Anterior cingulate cortex (tissue), 58 donors: ENCODE measurements at regions not wholly inside any gene's neighbourhood (a gene's known extent, or its start where the extent isn't known, plus 50 kb on each side); places are given as distances from the start of the nearest gene placed in this dataset.
"Not testable (repeated sequence)": the region's sequence is repeated elsewhere in the genome, so short reads cannot be mapped to it uniquely, and the experiment has no call there.

Experiments used
- DNase-seq, 58 donors: peaks; one replicate each; lab custom pipeline; 2025; lab: John Stamatoyannopoulos, UW

DNA sequence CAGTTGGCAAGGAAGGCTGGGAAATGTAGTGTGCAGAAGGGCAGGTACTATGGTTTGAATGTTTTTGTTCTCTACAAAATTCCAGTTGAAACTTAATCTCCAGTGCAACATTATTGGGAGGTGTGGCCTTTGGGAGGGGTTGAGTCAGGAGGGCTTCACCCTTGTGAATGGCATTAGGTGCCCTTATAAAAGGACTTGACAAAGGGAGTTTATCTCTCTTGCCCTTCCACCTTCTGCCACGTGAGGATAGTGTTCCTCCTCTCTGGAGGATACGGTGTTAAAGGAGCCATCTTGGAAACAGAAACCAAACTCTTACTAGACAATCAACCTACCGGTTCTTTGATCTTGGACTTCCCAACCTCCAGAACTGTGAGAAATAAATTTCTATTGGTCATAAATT is 82.2 kb upstream of the LRFN2 start:
- DNase-seq: no peak

DNA sequence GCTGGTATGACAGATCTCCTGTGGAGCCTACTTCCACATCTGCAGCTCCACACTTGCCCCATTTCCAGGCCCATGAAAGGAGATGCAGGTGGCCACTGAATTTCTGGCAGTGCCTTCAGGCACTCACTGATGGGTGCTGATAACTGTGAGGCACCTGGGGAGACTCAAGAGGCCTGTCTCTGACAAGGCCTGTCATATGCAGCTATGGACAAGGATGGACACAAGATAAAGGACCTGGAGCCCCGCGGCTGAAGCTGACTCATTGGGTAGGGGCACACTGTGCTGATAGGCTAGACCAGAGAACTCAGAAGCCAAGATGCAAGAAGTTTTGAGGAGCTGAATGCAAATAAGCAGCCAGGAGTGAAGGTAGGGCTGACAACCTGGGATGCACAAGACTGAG is 81.0 kb upstream of the LRFN2 start:
- peak in 1 of 58 donors; percentile 0 for DNase-seq

DNA sequence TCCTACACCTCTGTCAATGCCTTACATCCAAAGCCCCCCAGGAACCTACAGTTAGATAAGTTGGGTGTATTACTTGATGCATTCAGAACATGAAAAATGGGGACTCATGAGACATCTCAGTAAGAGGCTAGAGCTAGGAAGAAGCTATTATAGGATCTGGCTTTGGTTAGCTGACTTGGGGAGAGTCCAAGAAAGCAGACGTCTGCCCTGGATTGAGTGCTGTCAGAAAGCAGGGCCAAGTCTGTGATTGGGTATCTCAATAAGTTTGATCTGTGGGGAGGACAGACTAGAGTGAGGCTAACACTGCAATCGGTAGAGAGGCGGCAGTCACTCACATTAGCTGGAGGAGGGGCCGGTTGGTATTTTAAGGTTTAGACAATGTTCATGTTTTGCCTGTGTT is 79.4 kb upstream of the LRFN2 start:
- DNase-seq: no peak

DNA sequence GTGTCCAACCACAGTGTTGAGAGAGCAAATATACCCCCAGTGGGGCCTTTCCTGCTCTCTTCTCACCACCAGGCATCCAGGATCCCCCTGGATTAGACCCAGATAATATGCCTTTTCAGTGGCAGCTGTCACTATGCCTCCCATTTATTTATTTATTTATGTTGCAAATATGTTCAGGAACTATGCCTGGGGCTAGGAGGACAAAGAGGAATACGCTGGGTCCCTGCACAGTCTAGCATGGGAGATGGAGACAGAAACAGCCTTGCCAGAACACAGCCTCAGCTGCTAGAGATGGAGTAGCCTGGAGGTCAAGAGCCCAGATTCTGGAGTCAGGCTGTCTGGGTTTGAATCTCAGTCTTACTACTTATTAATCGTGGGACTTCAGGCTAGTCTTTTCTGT is 74.6 kb upstream of the LRFN2 start:
- no peak for DNase-seq

DNA sequence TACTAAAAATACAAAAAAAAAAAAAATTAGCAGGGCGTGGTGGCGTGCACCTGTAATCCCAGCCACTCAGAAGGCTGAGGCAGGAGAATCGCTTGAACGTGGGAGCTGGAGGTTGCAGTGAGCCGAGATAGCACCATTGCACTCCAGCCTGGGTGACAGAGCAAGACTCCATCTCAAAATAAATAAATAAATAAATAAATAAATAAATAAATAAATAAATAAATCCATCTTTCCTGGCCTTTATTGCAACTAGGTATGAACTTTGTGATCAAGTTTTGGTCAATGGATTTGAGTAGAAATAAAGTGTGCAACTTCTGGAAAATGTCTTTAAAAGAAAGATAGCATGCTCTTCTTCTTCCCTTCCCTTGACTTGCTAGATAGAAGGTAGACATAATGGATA is 69.6 kb upstream of the LRFN2 start:
- DNase-seq: not testable (repeated sequence)

DNA sequence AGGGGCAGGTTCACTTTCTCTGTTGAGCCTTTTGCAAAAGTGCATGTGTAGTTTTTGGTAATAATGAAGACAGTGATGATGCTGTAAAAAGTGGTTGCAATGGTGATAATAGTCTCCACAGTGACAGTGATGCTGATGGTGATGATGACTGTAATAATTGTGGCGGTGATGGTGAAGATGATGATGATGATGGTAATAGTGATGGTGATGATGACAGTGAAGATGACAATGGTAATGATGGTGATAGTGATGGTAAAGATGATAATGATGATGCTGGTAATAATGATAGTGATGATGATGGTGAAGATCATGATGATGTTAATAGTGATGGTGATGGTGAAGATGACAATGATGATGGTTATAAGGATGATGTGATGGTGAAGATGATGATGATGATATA is 67.7 kb upstream of the LRFN2 start:
- no peak for DNase-seq

DNA sequence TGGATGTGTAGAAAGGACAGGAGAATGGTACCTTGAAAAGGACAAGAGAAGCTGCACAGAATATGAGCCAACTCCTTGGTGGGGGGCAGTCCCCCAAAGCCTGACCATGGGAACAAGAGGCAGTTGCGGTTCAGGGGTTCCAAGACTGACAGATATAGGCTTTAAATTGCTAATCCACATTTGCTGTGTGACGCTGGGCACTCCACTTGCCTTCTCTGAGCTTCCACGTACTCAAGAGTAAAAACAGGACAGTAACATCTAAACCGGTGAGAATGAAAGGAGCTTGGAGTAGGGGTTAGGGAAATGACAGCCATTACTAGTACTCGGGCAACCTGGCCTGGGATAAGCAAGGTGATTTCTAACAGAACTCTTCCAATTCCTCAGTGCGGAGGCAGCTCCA is 57.9 kb upstream of the LRFN2 start:
- no peak for DNase-seq

DNA sequence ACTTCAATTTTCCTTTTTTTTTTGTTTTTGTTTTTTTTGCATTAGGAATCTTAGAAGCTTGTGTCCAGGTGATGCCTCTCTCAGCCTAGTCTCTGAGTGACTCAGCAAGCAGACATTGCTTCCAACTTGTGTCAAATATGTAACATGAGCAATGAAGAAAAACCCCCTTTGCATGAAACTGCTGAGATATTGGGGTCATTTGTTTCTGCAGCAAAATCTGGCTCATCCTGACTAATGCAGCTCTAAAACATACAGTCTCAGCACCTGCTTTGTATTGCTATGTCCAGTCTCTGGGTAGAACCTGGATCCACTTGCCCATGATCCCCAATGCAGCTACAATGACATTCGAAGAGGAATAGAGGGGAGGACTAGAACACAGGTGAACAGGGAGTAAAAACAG is 55.7 kb upstream of the LRFN2 start:
- DNase-seq: no peak

DNA sequence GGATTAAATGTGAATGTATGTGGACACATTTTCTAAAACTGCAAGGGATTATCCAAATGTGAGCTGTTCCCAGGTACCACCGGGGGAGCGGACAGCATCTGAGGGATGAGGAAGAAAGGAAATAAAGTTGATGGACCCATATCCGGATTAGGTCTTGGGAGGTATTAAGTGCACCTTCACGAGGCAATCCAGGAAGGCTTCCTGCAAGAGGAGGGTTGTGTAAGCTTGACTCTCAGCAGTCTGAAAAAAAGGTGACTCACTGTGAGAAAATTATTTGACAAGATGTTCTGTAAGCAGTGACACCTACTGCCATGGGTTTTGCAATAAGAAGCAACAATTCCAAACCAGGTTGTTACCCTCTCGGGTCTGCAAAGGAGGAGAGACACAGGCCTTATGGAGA is 55.0 kb upstream of the LRFN2 start:
- no peak for DNase-seq

DNA sequence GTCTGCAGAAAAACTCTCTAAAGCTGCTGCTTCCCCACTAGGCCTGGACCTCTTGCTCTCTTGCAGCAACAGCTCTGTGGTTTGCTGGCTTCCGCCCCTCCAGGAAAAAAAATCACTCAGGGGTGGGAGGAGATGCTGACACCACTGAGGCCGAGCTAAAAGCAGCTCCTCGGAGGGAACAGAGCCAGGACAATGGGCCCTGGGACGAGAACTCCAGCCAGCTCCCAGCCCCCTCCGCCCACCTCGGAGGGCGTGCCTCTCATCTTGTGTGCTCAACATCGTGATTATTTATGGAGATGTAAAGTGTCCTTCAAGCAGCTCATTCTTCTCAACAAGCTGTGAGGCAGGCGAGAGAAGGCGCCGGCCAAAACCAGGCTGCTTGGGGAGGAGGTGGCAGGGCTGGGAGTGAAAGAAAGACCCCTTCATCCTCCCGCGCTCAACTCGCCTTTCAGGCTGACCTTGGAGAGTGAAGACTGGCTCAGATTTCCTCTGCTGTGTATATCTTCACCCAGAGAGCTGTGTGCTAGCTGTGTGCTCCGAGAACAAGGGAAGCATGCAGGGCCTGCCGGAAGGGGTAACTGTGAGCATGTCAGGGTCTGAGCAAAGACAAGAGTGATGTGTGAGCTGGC is 53.5 kb upstream of the LRFN2 start:
- DNase-seq: peak in 40 of 58 donors; percentile 1 to 81 (median 18)
